ENCODE measurements at regions not wholly inside any gene's neighbourhood (a gene's known extent, or its start where the extent isn't known, plus 50 kb on each side); places are given as distances from the start of the nearest gene placed in this dataset.

- H3K23me2 ChIP-seq (ENCODE audit: insufficient read length, low read depth, low read length, poor library complexity, severe bottlenecking), result no peaks in the 10 kb centered on the region
- H2AK5ac ChIP-seq (ENCODE audit: insufficient read length, low read length), result no peak overlapping the region
- DNase-seq, result no peak
- H3K9ac ChIP-seq (ENCODE audit: extremely low read depth, insufficient read length, low read length), result no peak overlapping the region
- H3K23ac ChIP-seq (ENCODE audit: insufficient read length, low read depth, low read length), result no peak overlapping the region
- H3K27me3 Mint-ChIP-seq (ENCODE audit: low read depth), result no peaks in the 10 kb centered on the region
- H3K4ac ChIP-seq (ENCODE audit: low read depth, low read length), result no peak overlapping the region
- H4K5ac ChIP-seq (ENCODE audit: insufficient read length, low read depth, low read length), result no peak overlapping the region
- no peak overlapping the region for H2AFZ ChIP-seq (ENCODE audit: low read length)
- H3K14ac ChIP-seq (ENCODE audit: insufficient read depth, low read length), result no peak overlapping the region
- H2BK15ac ChIP-seq (ENCODE audit: low read depth, low read length), result no peak overlapping the region
- no peak overlapping the region for H3T11ph ChIP-seq (ENCODE audit: low read length)
- no peak overlapping the region for H3K4me3 Mint-ChIP-seq
- H2BK120ac ChIP-seq (ENCODE audit: low read depth, low read length, poor library complexity, severe bottlenecking), result no peak overlapping the region
- no peaks in the 10 kb centered on the region; a peak in 2 of 7 replicates for H3K36me3 Mint-ChIP-seq (ENCODE audit: insufficient read depth in 1 of 3, low read depth in 3 of 3)
- no peak overlapping the region for H4K8ac ChIP-seq (replicated peaks; ENCODE audit: insufficient read length, low read depth, low read length)
- no peak for TF ChIP-seq CTCF (conservative IDR thresholded peaks at IDR 0.05)
- H3K4me2 ChIP-seq (ENCODE audit: insufficient read depth, insufficient read length, low read length), result no peak overlapping the region
- no peak overlapping the region for H3K27ac Mint-ChIP-seq
- H2BK20ac ChIP-seq (ENCODE audit: low read depth, low read length, poor library complexity, severe bottlenecking), result no peak overlapping the region
- H3K4me1 Mint-ChIP-seq, result no peaks in the 10 kb centered on the region
- no peaks in the 10 kb centered on the region for H3K4me1 ChIP-seq (ENCODE audit: insufficient read depth, low read length)
- no peak overlapping the region for H3K27ac ChIP-seq (ENCODE audit: insufficient read length, low read depth, low read length)
- H3K56ac ChIP-seq (ENCODE audit: insufficient read length, low read depth, low read length), result no peak overlapping the region
- WGBS (ENCODE audit: extremely low coverage, insufficient read length, low lambda C conversion rate), result no CpG with 5 or more reads among the region's 1 CpG
- H2BK12ac ChIP-seq (ENCODE audit: insufficient read length, low read depth, low read length), result no peak overlapping the region
- no peak overlapping the region for H4K91ac ChIP-seq (ENCODE audit: insufficient read length, low read depth, low read length)
- no peaks in the 10 kb centered on the region; a peak in 1 of 5 replicates for H3K9me3 Mint-ChIP-seq
- H3K18ac ChIP-seq (ENCODE audit: insufficient read length, low read depth, low read length), result no peak overlapping the region
- no peaks in the 10 kb centered on the region for H3K9me3 ChIP-seq (ENCODE audit: control insufficient read depth, low read depth, low read length)
- H4K20me1 ChIP-seq (ENCODE audit: control insufficient read depth, insufficient read depth, insufficient read length), result no peaks in the 10 kb centered on the region
- no peaks in the 10 kb centered on the region for H3K27me3 ChIP-seq (ENCODE audit: insufficient read depth, low read length)
- H3K79me2 ChIP-seq (ENCODE audit: insufficient read depth, low read length), result no peaks in the 10 kb centered on the region
- no peaks in the 10 kb centered on the region for H3K79me1 ChIP-seq (ENCODE audit: insufficient read depth, low read depth, low read length, poor library complexity, severe bottlenecking)
- no peak overlapping the region for H2BK5ac ChIP-seq (ENCODE audit: insufficient read length, low read length)
Measured at GRCh38 chr13:62096652-62097051, 681.0 kb upstream of the PCDH20 start.
